HG03520 (cell line): ENCODE measurements at regions not wholly inside any gene's neighbourhood (a gene's known extent, or its start where the extent isn't known, plus 50 kb on each side); places are given as distances from the start of the nearest gene placed in this dataset.
A peak's percentile ranks its signal among the peaks of the same experiment; 100 is the strongest.
"Not testable (repeated sequence)": the region's sequence is repeated elsewhere in the genome, so short reads cannot be mapped to it uniquely, and the experiment has no call there.

Experiments used
- ATAC-seq: cut with Tn5 transposase; IDR thresholded peaks from one replicate; pipeline ENCODE4 v1.9.1; 2021; ENCODE audit warnings: mild to moderate bottlenecking, moderate library complexity; ENCODE audit not compliant: unreplicated experiment

DNA sequence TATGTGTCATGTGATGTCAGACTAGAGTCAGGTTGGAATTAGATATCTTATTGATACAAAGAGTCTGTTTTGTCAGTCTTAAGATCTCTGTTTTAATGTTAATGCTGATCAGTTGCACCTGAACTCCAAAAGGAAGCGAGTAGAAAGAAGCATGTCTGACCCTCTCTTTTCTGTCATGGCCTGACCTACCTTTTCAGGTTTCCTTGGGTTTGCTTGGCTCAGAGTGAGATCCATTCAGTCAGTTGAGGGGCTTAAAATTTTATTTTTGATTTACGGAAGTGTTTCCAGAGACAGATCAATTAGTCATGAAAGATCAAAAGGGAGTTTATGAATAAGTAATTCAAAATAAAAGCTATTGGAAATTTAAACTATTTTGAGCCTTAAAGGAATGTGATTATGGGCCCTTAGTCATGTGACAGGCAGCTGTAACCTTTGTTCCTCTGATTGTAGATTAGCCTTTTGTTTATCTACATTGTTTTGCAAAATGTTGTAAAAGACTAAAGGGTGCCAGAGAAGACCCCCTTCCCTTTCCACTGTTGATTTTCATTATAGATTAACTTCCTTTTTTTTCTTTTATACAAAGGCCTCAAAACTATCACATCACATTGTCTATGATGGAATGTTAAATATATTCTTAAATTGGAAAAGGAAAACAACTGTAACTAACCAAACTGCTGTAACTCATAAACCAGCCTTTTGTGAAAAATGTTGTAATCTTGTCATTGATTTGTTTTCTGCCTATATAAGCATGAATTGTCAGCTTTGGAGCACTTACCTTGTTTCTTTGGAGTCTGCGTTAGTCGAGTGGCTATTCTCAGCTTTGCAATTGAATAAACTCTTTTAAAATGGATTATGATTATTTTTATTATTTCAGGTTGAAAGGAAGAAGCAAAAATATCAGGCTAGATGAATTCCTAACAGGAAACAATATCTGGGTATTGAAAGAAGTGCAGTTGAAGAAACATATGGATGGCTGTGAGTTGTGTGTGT is 195.5 kb upstream of the MBL2 start:
- no peak for ATAC-seq

DNA sequence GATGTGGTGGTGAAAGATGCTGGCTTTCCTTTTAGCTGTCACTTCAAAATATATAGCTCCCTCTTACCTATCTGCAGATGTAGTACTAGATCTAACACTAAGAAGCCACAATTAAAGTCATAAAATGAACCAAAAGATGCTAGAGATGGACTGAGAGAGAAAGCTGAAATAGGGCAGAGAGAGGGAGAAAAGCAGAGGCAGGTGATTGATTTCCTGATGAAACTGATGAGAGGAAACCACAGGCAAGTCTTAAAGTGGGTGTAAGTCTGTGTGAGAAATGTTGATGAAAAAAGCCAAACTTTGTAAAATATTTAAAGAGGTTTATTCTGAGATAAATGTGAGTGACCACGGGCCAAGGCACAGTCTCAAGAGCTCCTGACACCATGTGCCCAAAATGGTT is 194.3 kb upstream of the MBL2 start:
- ATAC-seq = no peak

DNA sequence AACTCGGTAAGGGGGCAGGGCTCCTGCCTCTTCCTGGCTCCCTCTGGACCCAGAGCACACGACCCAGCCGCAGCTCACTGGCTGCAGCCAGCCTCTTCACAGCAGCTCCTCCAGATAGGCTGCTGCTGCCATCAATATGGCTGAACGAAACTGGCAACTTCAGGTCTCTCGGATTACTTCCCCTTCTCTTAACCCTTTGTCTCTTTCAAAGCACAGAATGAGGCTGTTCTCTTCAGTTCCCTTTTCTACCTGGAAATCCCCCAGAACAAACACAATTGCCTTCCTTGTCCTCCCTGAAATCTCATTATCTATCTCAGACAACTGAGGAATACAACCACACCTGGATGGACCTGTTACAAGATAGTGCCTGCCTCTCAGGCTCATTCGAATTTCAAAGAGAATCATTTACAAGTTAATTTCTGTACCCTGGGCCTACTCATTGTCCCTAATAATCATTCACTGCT is 193.4 kb upstream of the MBL2 start:
- ATAC-seq = peak; percentile 99

DNA sequence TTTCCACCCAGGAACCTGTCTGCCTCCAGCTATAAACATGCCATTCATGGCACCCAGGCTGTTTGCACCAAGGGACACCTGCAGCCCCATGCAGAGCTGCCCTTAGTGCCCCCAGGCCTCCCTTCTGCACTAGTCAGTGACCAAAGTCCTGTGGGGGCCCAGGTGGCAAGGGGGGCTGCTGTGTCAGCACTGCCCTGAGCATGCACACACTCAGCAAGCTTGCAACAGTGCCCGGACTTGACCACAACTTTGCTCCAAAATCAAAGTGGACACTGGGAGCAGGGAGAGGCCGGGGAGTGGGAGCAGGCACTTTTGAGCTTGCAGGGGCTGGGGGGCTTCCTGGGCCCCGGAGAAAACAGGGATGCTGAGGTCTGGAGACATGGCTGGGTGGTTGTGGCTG is 192.9 kb upstream of the MBL2 start:
- ATAC-seq = peak; percentile 2

DNA sequence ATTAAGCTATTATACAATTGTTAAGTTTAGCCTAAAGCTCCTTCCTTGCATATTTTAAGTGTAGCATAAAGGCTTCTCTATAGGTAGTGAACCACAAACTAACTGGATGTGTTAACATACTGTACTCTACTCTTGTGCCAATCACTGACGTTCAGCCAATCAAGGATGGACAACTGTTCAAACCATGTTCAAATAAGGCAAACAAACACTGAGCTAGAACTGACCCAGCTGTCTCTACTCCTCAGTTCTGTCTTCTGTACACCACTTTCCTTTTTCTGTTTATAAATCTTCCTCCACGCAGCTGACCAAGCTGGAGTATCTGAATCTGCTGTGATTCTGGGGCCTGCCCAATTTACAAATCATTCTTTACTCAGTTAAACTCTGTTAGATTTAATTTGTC is 188.7 kb upstream of the MBL2 start:
- no peak for ATAC-seq

DNA sequence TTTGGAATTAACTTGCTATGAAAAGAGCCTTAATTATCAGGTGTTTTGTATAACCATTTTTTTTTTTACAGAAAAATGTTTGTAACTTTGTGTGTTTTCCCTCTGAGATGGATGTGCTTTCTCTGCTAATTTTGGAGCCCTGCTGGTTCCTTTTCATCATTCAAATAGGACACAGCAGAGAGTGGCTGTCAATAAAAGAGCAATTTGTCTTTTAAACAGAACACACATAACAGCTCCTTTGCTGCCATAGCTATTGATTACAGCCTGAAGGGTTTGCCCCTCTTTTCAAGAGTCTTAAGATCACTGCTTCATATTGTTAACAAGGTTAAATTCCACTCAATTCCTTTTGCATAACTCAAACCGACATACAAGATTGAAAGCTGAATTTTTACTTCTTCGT is 187.2 kb upstream of the MBL2 start:
- no peak for ATAC-seq

DNA sequence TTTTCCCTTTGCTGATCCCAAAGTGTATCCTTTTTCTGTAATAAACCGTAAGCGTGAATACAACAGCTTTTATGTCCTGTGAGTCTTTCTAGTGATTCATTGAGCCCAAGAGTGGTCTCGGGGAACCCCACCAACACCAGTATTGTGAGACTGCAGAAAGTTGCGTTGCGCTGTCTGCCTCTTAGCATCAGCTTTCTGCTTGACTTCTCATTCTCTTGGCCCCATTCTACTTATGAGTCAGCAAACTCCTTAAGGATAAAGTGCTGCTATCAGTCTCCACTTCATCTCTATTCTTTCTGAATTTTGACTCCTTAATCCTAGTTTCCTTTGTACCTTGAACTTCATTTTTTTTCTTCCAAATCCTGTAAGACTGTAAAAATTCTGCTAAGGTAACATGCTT is 184.3 kb upstream of the MBL2 start:
- ATAC-seq = peak; percentile 60

DNA sequence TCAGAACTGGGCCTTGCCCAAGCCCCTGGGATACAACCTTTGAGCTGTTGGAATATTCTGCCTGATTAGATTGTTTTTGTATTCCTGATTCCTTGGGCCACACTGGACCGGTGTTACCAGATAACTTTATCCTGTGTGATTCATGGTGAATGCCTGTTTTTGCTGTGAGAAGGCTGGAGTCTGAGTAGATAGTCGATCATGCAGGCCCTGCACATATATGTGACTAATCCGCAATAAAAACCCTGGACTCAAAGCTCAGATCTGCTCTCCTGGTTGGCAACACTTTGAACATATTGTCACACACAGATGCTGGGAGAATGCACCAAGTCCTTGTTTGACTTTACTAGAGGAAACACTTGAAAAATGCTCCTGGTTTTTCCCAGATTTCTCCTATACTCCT is 183.9 kb upstream of the MBL2 start:
- ATAC-seq = no peak

DNA sequence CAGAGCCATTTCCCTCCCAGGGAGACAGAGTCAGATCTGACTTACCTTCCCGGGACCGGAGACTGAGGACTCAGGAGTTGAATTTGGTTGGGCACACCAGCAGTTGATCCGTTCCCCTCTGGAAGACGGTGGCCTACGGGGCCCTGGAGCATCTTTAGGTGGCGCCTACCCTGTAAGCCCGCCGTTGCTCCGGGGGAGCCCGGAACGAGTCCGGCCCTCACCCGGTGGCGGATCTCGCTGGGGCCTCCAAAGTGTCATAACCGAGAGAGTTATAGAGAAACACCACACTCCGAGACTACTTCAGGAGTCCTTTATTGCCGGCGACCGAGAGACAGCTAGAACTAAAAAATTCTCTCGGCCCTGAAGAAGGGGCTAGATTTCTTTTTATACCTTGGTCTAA is 182.8 kb upstream of the MBL2 start:
- no peak for ATAC-seq

DNA sequence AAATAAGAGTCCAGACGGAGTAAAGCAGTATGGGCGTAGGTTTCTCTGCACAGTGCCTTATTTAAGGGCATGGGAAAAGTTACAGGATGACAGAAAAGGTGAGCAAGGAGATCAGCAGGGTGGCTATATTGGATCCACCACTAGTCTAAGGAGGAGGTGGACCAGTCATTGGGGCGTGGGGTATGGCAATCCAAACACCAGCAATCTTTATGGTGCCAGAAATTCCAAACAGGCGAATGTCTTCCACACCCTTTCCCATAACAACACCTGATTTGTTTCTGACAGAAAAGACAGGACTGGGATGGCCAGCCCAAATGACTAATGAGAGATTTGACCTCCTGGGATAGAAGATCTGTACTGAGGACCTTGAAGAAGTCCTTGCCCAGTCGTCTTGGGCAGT is 181.8 kb upstream of the MBL2 start:
- no peak for ATAC-seq

DNA sequence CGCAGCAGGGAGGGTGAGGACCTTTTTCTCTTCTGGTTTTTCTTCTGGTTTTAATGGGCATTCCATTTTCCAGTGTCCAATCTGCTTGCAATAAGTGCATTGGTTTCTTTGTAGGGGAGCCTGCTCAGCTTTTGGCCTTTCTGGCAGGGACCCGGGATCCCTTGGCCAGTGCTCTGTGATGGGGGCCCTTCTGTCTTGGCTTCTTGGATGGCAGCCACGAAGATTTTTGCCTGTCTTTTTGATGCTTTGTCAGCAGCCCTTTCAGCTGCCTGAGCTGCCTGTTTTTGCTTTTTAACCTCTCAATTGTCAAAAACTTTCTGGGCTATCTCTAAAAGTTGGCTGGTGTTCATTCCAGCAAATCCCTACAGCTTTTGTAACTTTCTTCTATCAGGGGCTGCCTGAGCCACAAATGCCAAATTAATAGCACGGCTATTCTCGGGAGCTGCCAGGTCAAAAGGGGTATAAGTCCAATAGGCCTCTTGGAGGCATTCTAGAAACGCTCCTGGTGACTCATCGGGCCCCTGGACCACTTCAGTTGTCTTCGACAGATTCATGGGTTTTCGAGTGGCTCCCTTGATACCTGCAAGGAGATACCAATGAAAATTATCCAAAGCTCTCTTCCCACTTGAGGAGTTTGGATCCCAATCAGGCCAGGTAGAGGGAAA is 179.9 kb upstream of the MBL2 start:
- ATAC-seq = no peak

DNA sequence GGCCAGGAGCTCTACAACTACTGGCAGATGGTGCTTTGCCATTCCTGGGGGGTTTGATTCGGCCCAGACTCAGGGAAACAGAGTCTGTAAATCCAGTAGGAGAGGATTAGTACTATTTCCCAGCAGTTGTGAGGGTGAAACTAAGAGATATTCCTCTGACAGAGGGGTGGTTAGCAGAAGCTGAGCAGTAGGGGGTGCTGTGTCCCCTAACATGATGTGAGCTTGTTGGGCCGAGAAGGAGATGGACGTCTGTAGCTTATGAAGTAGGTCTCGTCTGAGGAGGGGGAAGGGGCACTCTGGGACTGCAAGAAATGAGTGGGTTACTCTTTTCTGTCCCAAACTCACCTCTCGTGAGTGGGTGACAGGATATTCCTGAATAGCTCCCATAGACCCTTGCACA is 179.2 kb upstream of the MBL2 start:
- ATAC-seq = peak; percentile 95

DNA sequence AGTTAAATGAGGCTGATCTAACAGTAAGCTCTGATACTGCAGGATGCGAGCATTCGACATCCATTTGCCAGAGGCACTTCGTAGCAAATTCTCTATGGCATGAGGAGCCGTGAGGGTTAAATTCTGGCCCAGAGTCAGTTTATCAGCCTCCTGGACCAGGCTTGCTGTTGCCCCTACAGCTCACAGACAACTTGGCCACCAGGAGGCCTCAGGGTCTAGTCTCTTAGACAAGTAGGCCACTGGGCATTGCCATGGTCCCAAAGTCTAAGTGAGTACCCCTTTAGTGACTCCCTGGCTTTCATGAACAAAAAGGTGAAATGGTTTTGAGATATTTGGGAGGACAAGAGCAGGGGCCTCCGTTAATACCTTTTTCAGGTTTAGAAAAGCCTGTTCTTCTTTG is 178.0 kb upstream of the MBL2 start:
- no peak for ATAC-seq

DNA sequence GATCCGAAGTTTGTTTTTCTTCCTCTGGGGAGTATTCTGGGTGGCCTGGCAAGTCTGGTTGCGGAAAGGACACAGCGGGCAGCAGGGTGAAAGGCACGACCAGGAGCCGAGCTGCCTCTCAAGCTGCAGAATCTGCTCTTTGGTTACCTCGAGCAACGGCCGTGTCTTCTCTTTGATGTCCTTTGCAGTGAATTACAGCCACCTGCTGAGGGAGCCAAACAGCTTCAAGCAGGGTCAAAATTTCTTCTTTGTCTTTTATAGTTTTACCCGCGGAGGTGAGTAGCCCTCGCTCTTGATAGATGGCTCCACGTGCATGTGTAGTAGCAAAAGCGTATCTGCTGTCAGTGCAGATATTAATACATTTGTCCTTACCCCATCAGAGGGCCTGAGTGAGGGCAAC is 177.3 kb upstream of the MBL2 start:
- no peak for ATAC-seq

DNA sequence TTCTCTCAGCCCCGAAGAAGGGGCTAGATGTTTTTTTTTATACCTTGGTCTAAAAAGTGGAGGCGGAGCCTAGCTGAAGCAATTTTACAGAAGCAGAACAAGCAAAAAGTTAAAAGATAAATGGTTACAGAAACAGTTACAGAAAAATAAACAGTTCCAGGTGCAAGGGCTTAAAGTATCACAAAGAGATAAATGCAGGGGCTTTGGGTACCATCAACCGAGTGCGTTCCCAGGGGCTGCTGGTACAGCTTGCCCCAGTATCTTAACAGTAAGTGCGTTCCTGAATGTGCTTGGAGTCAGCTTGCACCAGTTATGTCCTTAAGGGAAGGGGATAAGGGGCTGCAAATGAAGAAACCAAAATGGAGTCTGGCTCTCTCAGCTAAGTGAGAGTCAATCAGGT is 173.9 kb upstream of the MBL2 start:
- ATAC-seq = no peak

DNA sequence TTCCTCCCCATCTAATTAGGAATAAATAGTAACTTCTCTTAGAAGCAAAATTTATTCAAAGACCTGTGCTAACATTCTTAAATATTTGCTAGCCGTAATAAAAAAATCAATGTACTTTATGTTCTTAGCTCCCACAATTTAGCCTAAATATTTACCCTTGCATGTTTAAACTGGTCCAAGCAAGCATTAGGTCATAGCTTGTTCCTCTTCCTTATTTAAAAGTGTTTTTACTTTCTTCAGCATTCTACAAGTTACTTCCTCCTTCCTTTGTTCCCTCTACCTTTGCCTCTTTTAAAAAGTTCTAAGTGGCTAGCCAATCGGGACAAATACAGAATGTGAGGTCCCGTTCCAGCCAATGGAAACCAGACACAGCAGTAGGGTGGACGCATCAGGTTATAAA is 172.9 kb upstream of the MBL2 start:
- ATAC-seq = not testable (repeated sequence)

DNA sequence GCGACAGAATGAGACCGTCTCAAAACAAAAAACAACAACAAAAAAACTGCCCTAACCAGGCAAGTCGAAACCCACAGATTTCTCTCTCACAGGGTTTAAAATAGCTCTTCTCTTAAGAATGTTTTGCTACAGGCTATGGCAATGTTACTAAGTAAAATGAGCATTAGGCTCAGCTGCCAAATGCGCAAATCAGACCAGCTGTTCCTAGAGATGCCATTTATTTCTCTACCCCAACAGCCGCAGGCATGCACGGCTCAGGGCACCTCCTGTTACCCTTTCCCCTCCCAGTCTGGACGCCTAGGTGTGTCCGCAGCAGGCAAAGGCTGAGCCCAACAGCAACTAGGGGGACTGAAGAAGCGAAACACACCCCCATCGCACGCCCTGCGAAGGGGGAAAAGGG is 168.3 kb upstream of the MBL2 start:
- no peak for ATAC-seq

DNA sequence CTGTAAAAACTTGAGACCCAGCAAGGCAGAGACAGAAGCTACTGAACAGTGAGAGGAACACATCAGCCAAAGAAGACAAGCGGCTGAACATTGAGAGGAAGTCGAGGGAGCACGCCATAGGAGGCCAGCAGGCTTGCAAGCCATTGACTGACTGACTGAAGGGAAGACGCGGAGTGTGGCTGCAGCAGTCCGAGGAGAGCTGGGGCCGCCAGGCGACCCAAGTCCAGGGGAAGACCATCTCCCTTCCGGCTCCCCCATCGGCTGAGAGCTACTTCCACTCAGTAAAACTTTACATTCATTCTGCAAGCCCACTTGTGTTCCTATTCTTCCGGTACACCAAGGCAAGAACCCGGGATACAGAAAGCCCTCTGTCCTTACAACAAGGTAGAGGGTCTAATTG is 167.3 kb upstream of the MBL2 start:
- ATAC-seq = no peak

DNA sequence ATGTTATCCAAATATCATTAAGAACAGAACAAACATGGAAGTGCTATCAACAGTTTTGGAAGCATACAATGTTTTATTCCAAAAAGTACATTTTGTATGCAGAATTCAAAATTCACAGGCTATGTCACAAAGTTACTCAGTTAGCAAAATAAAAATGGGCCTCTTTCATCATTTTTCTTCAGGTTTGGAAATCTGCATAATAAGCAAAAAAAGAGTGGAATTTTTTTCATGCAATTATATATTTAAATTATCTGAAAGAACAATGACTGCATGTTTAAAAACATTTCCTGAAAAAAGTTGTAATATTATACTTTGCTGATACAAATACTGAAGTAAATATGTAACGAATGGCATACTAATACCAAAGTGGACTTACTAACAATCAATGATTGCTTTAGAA is 161.2 kb upstream of the MBL2 start:
- ATAC-seq = no peak

DNA sequence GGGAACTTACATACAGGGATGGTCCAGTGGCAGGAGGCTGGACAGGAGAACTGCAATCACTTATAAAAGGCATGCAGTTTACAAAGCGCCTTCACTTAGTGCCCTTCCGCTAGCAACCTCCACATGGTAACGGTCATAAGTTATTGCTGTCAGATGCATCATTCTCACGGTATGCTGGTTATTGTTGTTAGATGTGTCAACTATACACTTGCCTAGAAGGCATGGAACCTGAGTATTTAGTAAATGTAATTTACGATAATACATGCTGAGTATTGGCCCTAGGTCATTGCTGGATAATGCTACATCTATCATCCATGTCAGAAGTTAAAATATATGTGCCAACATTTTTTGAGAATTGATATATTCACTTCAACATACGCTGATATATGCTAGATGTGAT is 155.1 kb upstream of the MBL2 start:
- no peak for ATAC-seq

DNA sequence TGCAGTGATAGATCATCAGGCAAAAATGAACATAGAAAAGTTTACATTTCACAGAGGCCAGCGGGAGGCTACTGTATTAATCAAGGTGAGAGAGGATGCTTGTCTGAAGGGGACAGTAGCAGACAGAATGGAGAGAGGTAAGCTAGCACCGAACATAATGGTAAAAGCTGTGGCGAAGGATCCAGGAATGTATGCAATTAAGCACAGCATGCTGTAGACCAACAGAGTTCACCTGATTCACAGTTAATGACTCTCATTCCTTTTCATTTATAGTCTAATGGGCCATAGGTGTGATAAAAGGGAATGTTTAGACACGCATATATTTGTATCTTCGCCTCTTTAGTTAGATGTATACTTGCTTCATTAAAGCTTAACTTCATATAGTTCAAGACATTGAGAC is 150.9 kb upstream of the MBL2 start:
- ATAC-seq = no peak

DNA sequence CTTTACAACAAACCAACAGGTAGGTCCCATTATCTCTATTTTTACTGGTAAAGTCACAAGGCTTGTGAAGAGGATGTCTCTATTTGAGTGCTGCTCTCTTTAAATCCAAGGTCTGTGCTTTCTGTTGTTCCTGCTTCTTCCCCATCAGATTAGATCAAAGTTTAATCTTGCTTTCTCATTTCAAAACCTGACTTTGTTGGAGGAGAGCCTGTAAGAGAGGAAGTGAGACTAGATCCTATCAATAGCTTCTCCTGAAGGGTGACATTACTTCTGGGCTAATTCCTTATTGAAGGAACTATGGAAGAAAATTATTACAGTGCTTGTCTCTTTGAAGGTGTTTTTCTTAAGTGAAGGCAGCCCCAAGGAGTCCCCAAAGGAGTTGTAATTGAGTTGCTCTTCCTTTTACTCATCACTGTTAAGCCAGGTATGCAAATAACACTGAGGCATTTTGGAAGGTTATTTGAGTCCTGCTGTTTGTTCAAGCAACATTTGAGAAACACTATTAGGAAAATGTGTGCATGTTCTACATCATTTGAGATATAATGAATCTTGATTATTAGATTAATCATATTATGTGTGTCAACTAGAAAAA is 146.2 kb upstream of the MBL2 start:
- no peak for ATAC-seq
